ENCODE measurements at regions not wholly inside any gene's neighbourhood (a gene's known extent, or its start where the extent isn't known, plus 50 kb on each side); places are given as distances from the start of the nearest gene placed in this dataset.

- no peak for FAIRE-seq
These were observed 551.4 kb upstream of the IGFBP7 start for GRCh38 chr4:57661517-57662090.

GRCh38 chr4:57658673-57659072 lies 548.5 kb upstream of the IGFBP7 start:
- FAIRE-seq: no peak

GRCh38 chr4:57658188-57658587 lies 548.0 kb upstream of the IGFBP7 start:
- FAIRE-seq: no peak

DNA sequence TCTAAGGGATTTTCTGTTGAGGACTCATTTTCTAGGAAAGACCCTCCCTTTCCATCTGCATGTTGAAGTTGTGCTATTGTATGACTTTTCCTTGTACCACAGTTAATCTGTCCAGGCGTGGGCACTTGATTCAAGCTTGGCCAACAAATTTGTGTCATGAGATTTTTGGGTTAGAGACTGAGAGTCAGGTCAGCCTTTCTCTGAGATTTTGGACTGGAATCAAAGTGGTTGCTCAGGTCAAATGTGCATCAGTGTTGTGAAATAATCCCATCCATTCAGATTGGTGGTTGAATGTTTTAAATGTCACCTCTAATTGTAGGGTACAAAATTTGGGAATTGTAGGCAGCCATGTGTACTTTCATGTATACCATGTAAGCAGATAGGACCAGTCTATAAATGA lies 545.2 kb upstream of the IGFBP7 start:
- no peak for FAIRE-seq

GRCh38 chr4:57652779-57653178 lies 542.6 kb upstream of the IGFBP7 start:
- no peak for FAIRE-seq

DNA sequence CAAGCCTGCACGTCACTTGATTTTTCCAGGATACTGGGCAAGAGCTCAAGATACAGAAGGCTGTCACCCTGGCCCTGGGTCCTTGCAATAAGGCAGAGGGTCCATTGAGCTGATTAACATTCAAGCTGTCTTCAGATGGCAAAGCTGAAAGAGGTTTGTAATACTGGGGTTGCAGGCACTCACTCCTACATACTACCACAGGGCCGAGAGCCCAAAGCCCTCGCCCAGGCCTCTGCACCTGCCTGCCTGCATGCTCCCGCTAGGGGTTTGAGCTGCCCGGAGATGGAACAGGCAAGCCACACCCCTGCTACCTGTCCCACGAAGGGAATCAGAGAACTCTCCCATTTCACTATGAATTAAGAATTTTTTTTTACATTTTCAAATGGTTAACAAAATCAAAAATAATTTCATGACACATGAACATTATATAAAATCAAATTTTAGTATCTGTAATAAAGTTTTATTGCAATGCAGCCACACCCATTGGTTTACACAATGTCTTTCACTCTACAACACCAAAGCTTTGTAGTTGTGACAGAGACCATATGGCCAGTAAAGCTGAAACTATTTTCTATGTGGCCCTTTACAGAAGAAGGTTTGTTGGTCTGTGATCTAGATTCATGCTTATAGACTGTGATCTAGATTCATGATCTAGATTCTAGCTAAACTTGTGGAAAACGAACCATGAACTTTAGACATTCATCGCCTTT lies 530.4 kb upstream of the IGFBP7 start:
- FAIRE-seq: no peak

- no peak for FAIRE-seq
These were observed 529.6 kb upstream of the IGFBP7 start for GRCh38 chr4:57639561-57640382.

DNA sequence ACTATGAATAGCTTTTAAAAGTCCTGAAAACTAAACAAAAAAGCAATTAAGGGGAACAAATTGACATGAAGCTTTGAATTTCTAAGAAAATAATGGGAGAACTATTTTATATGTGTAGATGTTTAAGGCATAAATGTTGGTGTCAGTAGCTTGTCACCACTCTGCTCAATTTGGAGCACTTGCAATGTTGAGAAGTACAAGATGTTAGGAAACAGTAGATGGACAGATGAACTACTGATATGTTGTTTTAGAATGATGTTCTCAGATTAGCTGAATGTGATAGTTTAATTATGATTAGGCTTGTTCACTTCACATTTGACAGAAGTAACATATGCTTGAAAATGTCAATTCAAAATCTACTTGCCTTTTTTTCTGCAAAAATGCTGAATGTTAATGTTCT lies 525.7 kb upstream of the IGFBP7 start:
- FAIRE-seq: no peak

DNA sequence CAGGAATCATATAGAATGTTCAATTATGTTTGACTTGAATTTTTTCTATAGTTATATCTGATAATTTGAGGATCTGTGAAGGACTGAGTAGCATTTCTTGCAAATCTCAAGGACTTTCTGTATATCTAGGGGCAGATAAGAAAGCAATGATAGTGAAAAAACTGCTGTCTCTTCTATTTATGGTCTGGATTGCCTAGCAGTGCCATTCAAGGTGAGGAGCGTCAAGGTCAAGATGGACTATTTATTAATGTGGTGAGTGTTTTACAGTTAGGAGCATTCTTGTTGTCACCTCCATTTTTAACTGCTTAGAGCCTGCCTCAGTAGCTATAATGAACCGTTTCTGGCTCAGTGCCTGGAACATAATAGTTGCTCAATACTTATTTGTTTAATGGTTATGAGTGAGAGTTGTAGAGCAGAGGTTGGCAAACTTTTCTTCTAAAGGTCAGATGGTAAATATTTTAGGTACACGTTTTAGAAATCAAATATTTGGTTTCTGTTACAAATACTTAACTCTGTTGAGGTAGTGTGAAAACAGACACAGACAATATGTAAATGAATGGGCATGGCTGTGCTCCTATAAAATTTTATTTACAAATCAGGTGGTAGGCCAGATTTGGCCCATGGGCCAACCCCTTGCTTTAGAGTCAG lies 523.2 kb upstream of the IGFBP7 start:
- no peak for FAIRE-seq

DNA sequence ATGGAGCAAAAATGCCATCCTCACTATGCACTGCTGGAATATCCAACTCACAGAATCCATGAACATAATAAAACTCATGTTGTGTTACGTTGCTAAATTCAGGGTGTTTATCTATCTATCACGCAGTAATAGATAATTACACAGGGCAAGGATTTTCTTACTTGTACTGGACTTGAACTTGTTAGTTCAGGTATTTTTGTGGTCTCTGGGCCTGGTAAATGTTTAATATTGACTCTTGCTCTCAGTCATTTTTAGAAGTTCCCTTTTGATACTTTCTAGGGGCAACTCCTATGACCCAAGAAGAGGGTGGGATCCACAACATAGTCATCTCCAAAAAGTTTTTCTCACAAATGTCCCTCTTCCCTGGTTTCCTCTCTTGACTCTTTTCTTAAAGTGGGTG lies 522.4 kb upstream of the IGFBP7 start:
- no peak for FAIRE-seq

DNA sequence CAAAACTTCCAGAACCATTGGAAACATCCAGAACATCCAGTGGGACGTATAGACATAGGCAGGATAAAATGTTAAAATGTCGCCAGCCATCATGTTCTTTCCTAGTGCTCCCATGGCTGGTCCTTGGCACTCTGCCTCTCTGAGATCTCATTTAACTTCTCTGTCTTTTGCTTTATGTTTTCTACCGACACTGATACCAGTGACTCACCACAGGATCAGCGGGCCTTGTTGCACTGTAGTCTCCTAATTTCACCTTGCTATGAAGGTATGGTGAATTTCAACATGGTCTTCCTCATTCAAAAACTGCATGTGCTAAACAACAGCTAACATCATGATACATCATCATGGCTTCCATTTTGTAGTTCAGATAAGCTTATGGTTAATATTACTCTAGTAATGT lies 521.0 kb upstream of the IGFBP7 start:
- FAIRE-seq: no peak

- FAIRE-seq: no peak
These were observed 517.8 kb upstream of the IGFBP7 start for GRCh38 chr4:57628004-57628403.

- no peak for FAIRE-seq
These were observed 504.2 kb upstream of the IGFBP7 start for GRCh38 chr4:57614257-57614932.

DNA sequence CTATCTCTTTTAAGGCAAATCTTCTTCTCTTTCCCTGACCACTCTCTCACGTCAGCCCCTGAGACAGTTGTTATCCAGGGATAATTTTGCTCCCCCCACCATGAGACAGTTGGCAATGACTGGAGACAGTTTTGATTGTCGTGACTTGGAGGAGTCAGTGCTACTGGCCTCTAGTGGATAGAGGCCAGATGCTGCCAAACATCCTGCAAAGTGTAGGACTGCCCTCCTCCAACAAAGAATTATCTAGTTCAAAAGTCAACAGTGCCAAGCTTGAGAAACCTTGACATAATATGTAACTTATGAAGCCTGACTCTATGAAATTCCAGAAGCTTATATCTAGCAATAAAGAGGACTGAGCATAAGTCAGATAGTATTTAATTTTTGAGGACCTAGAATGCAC lies 502.1 kb upstream of the IGFBP7 start:
- no peak for FAIRE-seq

GRCh38 chr4:57607566-57608180 lies 497.5 kb upstream of the IGFBP7 start:
- FAIRE-seq: no peak

- no peak for FAIRE-seq
These were observed 495.2 kb upstream of the IGFBP7 start for GRCh38 chr4:57605376-57605775.

DNA sequence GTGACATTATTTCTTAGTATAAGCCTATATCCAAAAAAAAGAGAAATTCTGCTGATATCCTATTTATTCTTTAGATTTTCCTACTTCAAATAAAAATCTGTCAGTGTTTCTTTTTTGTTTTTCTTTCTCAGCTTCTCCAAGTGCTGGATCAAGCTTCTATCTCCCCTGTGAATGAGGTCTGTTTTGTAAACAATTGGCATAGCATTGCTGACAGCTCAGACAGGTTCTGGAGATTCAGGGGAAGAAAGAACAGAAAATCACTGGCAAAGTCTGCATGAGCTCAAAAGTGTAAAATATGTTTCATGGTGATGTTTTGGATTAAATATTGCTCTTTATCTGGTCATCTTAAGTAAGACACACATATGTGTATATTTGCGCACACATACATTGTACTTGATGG lies 492.0 kb upstream of the IGFBP7 start:
- FAIRE-seq: no peak

- no peak for FAIRE-seq
These were observed 480.9 kb upstream of the IGFBP7 start for GRCh38 chr4:57591073-57591472.

DNA sequence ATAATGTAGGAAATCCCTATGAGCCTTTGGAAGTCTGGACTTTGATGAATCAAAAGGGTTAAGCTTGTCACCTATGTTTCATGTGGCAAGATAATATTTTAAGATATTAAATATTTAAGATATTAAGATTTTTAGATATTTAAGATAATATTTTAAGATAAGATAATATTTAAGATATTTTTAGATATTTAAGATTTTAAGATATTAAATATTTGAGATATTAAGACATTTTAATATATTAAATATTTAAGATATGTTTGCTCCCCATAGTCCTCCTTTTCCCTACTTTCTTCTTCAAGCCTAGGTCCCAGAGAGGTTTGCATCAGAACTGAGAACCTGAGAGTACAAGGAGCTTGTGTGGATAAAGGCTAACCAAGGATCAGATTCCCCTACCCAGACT lies 478.4 kb upstream of the IGFBP7 start:
- no peak for FAIRE-seq

GRCh38 chr4:57580710-57581599 lies 470.8 kb upstream of the IGFBP7 start:
- FAIRE-seq: no peak

DNA sequence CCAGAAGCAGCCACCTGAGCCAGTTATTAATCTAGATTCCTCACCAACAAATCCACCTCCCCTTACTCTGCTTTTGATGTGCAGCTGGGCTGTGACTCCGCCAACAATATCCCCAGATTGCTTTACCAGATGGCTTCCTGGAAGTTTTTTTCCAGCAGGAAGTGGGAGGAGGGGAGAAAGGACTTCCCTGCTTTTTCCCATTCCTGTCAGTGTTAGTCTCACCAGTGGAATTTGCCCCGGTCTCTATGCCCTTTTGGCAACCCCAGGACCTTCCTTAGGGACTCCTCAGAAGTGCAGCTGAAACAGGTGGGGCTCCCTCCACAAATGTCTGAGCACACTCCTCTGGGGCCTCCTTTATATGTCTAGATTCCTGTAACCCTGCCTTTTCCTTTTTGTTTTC lies 465.2 kb upstream of the IGFBP7 start:
- FAIRE-seq: no peak

Data from endometrium (tissue), 2 donors.